COLO668 (cell line): ENCODE measurements at regions not wholly inside any gene's neighbourhood (a gene's known extent, or its start where the extent isn't known, plus 50 kb on each side); places are given as distances from the start of the nearest gene placed in this dataset.
"Not testable (repeated sequence)": the region's sequence is repeated elsewhere in the genome, so short reads cannot be mapped to it uniquely, and the experiment has no call there.

ENCODE experiments used
- DNase-seq: peaks from one replicate; lab custom pipeline; 2025; ENCODE audit not compliant: unreplicated experiment; lab: John Stamatoyannopoulos, UW

DNA sequence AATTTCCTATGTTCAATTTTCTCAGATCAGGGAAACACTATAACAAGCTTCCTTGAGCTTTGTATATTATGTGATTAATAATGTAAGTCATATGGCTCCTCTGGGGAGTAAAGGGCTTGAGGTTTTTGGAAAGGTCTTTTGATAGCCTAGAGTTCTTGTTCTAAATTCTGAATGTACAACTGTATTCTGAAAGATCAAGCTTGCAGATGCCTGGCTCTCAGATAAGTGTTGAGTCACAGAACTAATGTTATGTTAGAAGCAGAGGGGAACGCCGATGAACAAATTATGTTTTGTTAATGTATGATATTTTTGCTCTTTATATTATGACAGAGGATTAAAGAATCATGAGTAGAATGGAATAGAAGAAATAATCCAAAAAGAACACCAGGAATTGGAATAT is 170.1 kb downstream of the RPRM start:
- DNase-seq, result no peak

DNA sequence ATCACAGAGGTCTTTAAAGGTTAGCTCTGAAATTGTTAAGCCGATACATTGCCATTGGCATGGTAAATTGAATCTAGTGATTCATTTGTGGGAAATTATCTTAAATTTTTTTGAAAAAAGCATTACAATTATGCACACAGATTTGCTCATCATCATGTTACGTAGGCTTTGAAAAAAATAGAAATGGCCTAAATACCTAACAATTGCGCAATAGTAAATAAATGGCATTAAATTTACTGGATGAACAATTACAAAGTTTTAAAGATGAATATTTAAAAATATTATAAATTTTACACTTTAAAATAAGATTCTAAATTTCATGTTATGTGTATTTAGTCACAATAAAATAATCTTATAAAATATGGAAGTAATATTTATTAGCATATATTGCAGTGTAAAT is 171.3 kb downstream of the RPRM start:
- no peak for DNase-seq

DNA sequence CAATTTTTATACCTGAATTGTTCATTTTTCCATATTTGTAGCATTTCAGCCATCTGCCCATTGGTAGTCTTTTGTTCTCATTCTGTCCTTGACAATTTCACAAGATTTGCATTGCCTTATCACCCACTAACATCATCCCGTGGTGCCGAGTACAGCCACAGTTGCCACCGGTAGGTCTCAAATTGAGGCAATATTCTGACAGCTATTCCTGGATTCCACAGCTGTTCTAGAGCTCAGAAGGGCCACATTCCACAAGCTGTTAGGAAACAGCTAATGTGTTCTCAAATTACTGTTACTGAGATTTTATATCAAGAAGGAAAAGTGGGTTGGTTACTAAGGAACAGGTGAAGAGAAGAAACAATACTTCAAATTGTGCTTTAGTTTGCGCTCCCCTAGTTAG is 178.8 kb downstream of the RPRM start:
- no peak for DNase-seq

DNA sequence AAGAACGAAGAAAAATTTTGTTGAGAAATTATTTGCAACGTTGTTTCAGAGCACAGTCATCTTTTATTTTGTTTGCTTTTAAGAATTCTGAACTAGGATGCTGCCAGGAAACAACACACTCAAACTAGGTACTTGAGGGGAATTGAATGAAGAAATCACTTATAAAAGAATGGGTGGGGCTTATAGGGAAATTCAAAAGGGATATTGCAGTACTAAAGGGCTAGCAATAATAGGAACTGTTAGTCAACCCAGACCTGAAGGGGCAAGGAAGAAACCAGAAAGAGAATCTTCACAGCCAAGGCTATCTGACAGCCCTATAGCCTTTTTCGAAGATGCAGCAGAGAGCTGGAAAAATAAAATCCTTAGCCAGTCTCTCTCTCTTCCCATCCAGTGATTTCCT is 179.3 kb downstream of the RPRM start:
- DNase-seq, result no peak

DNA sequence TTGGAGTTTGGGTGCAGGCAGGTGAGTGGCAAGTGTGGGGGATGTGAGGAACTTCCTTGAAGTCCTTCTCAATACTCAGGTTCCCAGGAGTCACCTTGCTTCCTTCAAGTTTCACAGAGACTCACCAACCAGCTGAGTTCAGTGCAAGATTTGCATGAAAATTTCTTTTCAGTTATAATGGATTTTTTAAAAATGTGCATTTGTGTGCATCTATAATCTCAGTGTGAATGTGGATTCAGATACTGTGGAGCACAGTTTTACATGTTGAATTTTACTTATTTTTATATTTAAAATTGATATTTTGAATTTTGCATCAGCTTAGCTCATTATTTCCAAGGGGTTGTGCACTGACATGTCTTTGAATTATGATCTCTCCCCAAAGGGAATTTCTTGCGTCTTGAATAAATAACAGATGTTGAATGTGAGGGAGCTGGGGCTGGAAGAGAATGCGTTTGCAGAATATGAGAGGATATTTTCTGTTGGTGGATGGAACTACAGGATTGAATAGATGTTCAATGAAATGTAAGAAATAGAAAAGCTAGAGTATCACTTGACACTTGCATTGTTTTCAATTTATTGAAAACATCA is 184.3 kb downstream of the RPRM start:
- no peak for DNase-seq

DNA sequence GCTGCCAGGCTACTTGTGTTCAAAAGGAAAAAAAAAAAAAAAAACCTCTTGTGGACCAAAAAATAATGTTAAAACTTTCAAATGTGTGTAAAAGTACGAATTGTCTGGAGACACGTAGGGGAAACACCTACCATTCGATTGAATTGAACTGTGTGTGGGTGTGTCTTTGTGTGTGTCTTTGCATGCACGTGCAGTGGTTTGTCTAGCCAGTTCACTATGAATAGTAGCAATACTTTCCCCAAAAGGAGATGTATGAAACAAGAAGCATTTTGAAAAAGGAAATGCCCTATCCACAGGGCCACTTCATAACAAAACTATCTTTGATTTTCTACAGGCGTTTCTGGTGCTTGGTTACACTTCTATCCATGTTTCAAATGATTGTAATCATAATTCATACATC is 186.8 kb downstream of the RPRM start:
- no peak for DNase-seq

DNA sequence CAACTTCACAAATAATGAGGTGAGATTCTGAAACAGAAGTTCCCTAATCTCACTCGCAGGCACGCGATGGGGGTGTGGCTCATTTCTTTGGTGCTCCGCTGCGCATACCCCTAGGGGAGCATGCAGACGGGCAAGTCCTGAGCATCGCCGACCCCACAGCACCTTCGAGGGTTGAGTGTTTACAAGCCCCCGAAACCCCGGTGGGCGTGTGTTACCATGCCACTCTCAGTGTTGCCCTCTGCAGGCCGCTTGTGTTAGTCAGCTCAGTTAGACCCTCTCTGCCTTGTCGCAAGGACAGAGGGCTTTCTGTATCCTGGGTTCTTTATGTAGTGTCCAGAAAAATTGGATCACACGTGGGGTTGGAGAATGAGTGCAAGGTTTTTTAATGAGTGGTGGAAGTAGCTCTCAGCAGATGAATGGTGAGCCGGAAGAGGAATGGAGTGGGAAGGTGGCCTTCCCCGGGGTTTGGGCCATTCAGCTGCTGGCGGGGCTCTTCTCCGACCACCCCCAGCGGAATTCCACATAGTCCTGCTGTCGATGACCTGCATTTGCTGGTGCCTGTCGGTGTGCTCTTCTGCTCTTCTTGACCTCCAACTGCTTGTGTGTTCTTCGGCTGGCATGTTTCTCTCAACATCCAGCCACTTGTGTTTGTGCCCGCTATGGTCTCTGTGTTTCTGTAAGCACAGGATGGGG is 191.3 kb downstream of the RPRM start:
- peak; percentile 6 for DNase-seq

DNA sequence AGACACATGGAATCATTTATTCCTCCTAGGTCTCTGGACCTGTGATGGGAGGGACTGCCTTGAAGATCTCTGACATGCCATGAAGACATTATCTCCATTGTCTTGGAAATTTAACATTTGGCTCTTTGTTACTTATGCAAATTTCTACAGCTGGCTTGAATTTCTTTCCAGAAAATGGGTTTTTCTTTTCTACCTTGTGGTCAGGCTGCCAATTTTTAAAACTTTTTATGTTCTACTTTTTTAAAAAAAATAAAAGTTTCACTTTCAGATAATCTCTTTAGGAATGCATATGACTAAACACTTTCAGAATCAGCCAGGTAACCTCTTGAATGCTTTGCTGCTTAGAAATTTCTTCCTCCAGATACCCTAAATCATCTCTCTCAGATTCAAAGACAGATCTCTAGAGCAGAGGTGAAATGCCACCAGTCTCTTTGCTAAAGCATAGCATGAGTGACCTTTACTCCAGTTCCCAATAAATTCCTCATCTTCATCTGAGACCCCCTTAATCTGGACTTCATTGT is 209.6 kb downstream of the RPRM start:
- DNase-seq, result no peak

DNA sequence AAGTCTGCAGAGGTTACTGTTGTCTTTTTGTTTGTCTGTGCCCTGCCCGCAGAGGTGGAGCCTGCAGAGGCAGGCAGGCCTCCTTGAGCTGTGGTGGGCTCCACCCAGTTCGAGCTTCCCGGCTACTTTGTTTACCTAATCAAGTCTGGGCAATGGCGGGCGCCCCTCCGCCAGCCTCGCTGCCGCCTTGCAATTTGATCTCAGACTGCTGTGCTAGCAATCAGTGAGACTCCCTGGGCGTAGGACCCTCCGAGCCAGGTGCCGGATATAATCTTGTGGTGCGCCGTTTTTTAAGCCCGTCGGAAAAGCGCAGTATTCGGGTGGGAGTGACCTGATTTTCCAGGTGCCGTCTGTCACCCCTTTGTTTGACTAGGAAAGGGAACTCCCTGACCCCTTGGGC is 221.7 kb downstream of the RPRM start:
- DNase-seq, result not testable (repeated sequence)

DNA sequence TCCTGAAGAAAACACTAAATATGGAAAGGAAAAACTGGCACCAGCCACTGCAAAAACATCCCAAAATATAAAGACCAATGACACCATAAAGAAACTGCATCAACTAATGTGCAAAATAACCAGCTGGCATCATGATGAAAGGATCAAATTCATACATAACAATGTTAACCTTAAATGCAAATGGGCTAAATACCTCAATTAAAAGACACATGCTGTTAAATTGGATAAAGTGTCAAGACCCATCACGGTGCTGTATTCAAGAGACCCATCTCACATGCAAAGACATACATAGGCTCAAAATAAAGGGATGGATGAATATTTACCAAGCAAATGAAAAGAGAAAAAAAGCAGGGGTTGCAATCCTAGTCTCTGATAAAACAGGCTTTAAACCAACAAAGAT is 231.9 kb downstream of the RPRM start:
- DNase-seq, result not testable (repeated sequence)

DNA sequence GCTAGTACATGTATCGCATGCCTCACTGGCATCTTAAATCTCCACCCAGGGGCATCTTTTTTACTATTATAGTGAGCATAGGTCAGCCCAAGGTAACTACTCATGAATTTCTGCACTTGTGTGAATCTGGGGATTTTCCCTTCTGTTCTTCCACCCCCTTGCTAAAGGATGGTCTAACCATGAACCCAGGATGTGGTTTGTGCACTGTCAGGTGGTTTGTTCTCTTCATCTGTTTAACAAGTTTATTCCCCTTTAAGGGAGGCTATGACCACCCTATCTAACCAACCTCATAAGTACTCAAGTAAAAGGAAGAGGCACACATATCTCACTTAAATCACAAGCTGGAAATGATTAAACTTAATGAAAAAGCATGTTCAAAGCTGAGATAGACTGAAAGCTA is 243.0 kb downstream of the RPRM start:
- DNase-seq, result no peak

DNA sequence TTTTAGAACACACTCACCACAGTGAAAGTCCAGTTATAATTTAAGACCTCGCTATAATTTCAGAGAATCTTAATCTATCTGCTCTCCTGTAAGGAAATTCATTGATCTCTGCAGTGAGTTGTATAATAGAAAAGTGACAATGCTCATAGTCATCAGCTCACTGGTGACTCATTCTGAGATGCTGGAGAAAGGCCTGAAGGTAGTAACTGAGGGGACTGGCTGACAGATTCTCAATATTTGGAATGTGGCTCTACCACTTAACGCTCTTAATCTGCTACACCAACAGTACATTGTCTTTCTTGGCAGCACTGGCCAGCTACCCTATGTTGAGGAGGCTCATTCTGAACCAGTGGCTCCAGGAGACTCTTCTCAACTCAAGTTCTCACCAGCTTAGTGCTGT is 246.1 kb downstream of the RPRM start:
- DNase-seq, result no peak

DNA sequence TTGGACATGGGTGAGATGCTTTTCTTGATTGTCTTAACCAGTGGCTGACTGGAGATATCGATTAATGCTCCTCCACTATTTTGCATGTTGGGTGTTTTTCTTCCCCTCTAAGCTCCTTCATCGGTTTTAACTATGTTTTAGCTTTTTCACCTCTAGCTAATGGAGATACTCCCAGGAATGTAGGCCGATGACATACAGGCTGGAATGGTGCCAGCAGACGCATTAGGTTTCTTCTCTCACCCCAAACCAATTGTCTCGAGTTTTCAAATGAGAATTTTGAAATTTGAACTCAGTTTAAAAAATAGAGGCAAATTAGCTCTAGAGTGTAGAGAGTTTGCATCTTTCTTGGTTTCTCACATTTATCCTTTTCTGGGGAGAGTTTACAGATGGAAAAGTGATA is 247.6 kb downstream of the RPRM start:
- DNase-seq, result no peak

DNA sequence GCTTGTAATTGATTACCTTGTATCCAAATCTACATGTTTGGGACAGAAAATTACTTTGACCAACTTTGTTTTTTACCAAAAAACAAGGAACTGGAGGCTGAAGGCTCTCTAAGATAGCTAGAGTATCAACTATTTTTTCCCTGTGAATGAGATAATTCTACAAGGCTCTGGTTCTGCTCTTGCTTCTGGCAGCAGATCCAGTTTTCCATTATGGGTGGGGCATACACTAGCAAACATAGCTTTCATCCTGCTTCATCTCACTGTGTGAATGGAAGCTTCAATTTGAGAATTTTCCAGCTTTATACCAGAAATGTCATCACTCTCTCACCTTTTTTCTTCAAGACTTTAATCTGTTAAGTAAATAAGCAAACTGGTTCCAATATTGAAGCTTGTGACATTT is 249.7 kb downstream of the RPRM start:
- no peak for DNase-seq

DNA sequence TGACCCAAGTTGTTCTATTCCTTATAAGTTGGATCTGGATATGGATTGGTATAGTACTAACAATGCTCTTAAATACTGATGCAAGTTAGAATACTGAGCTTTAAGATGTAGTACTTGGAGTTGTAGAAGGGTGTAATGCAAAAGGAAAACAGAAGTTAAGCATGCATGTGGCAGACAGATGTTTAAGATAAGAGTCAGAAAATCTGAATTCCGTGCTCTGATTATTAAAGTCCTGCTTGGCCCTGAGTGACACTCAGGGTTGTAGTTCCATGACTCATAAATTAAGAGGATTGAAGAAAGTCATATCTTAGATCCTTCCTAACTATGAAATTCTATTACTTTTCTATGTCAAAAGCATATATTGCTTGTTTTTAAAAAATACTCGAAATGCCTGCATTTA is 250.6 kb downstream of the RPRM start:
- no peak for DNase-seq

DNA sequence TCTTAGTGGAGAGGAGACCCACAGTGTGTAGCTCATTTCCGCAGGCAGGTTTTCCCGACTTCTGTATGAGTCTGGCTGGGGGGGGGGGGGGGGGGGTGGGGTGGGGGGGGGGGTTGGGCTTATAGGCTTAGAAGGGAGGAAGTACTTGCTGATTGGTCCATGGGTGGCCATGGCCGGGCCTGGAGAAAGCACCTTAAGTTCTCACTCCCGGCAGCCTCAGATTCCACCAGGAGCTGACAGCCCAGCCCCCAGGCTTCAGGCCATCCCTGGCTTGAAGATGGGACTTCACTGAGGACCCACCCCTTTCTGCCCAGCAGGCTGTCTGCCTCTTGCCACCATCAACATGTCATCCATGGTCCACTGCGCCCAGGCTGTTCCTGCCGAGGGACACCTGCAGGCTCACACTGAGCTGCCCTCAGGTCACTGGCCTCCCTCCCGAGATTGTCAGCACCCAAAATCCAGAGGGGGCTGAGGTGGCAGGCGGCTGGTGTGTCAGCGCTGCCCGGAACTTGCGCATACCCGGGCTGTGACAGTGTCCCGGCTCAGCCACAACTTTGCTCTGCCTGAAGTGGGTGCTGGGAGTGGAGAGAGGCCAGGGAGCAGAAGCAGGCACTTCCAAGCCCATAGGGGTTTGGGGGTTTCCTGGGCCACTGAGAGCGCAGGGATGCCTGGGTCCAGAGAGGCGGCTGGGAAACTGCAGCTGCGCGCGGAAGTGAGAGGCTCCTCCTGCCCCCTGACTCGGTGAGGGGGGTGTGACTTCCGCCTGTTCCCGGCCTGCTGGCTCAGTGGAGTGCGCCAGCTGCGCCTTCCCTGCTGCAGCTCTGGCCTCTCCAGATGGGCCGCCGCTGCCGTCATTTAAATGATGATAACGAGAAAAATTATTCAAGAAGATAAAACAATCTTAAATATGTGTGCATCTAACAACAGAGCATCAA is 256.1 kb downstream of the RPRM start:
- no peak for DNase-seq

DNA sequence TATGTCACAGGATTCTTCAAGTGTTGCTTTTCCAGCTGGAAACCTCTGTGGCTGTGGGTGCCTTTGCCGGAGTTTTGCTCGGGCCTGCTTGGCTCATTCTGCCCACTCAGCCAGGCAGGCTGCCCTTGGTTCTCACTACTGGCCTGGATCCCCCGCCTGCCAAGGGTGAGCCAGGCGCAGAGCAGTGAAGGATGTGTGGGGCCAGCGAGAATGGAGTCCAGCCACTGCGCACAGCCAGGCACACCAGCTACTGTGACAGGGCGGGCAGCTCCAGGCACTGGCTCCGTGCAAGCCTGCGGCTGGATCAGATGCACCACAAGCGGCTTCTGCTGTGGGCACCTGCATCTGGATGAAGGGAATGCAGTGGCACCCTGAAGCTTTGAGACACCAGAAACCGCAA is 257.1 kb downstream of the RPRM start:
- DNase-seq, result no peak

DNA sequence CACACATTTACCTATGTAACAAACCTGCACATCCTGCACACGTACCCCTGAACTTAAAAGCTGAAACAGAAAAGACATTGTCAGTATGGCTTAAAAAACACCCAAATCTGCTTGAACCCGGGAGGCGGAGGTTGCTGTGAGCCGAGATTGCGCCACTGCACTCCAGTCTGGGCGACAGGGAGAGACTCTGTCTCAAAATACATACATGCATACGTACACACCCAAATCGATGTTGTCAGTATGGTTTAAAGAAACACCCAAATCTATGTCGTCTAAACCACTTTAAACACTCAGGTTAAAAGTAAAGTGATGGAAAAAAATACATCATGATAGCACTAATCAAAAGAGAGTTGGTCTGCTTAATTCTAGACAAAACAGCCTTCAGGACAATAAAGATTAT is 257.5 kb downstream of the RPRM start:
- DNase-seq, result no peak

DNA sequence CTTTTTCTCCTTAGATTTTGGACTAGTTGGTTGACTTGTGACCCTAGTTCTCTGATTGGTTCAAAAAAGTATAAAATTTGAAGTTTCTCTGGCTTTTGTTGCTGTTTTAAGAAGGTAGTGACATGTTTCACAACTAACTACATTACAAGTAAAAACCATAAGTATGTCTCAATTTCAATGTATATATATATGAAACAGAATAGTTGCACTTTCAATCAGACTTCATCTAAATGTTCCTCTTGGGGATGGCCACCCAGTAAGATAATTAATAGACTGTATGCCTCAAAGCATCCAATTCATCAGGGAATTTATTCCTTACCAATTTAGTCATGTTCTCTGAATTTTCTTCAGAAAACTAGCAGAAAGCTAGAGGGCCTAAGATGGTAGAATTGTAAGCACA is 259.7 kb downstream of the RPRM start:
- DNase-seq, result no peak

DNA sequence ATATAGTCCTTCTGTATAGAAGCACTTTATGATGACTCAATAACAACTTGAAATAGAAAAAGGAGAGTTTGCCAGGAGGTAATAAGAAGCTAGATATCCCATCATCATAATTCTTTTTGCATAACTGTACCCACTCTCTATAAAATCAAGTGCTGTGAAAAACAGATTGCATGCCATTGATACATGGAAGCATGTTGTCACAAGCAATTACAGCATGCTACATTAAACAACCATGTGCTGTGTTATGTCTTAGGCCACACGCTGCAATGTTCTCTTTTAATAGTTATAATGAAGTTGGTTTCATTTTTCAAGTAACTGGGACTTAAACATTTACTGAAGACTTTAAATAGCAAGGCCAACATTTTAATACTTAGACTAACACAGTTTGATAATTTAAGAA is 264.2 kb downstream of the RPRM start:
- DNase-seq, result no peak

DNA sequence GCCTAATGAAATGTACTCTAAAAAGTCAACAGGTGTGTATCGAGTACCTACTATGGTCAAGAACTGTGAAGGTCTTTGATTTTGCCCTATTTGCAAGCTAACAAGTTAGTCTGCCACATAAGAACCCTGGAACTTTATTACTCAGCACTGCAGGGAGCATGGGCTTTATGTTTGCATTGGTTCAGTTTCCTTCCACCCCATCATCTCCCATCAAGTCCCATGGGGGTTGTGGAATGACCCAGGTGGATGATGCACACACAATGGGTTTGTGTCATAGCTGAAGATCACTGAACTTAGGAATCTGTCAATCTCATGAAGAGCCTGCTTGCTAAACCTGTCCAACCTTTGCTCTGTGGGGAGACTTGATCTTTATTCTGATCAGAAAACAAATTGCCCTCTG is 265.5 kb downstream of the RPRM start:
- no peak for DNase-seq
